MV-4-11 (cell line): ENCODE measurements at regions not wholly inside any gene's neighbourhood (a gene's known extent, or its start where the extent isn't known, plus 50 kb on each side); places are given as distances from the start of the nearest gene placed in this dataset.
"Not testable (repeated sequence)": the region's sequence is repeated elsewhere in the genome, so short reads cannot be mapped to it uniquely, and the experiment has no call there.

Experiments
- DNase-seq: peaks from one replicate; lab custom pipeline; 2025; lab: John Stamatoyannopoulos, UW

DNA sequence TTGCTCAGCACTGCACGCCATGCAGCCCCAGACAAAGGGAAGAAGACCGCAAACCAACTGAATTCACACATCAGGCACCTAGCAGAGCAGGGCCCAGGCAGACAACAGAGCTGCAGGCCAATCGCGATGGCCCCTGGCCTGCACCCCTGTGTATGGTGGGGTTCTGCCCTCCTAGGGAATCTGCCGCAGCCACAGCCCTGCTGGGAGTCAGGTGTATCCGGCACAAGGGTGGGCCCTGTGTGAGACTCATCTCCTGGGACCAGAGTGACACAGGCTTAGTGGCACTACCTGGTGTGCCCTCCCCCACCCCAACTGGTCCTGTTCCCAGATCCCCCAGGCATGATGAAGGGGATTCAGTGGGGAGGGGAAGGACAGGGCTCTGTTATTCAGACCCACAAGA, 122.8 kb downstream of the ATPSCKMT start:
- no peak for DNase-seq

DNA sequence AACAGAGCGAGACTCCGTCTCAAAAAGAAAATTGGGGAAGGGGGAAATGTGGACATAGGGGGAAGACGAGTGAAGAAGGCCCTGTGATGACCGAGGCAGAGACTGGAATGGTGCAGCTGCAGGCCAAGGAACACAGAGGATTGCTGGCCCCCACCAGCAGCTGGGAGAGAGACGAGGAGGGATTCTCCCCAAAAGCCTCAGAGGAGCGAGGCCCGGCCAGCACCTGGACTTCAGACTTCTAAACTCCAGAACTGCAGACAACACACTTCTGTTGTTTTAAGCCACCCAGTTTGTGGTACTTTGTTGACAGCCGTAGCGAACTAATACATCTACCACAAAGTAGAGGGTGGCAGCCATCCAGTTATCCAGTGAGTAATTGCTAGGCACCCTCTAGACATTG, 124.6 kb downstream of the ATPSCKMT start:
- DNase-seq, result no peak

DNA sequence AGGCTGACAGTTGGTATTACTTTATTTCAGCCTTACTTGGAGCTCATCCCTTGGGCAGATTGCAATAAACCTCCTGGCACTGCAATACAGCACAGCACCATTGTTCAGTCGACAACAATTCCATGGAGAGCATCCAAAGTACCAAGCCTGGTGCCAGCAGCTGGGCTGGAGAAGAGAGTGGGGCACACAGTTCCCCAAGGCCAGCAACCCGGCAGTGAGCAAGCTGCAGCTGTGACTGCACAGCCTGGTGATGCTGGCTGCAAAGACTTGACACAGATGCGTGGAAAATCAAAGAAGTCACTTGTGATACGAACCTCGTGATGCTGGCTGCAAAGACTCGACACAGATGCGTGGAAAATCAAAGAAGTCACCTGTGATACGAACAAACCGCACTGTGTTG, 125.4 kb downstream of the ATPSCKMT start:
- no peak for DNase-seq

DNA sequence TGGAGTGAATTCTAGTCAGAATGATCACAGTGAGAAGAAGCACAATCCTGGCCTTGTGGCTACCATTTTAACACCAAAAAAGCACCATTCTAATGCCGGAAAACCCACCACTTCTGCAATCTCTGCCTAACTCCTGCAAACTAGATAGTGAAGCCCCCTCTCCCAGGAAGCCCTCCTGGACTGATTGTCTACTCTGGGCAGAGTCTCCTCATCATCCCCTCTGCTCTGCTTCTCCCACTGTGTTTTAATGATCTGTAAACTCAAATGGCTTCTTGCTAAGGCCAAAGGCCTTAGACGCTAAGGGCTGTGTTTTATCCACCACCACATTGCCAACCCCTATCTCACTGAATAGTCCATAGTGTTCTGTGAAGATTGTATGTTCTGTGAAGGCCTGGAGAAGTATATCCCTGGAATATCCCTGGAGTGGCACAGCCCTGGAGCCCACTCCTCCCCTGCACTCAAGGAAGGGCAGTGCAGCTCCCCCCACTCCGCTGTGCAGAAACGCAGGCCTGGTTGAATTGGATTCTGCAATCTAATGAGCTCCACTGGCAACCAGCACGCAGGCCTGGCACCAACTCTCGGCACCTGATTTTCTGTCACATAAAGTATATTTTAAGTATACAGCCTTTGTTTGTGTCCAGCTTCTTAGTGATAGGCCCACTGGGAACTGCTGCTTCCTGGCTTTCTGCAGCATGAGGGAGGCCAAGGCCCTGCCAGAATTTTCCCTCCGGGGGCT, 126.3 kb downstream of the ATPSCKMT start:
- no peak for DNase-seq

DNA sequence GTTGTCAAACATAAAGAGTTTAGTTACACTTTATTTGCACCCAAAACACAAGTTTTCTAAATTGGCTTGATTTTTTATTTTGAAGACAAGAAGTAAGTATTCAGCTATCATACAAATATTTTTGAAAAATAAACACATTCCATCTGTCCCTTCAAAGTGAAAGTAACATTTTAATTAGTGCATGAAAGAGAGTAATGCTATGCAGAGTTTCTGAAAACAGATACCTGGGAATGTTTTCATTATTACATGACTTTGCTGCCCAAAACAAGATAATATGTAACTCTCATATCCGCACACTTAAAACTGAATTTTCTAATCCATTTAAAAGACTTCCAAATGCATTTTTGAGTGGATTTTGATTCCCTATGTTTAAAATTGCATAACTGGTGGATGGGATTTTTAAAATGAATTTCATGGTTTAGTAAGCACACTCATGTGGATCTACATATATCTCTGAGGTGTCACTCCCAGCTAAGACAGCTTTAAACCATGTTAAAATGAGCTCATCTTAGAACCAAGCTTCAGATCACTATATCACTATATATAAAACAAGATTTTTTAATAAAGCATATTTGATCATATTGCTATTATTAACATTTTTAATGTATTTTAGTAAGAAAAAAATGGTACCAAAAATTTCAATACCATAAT, 127.5 kb downstream of the ATPSCKMT start:
- DNase-seq, result no peak

DNA sequence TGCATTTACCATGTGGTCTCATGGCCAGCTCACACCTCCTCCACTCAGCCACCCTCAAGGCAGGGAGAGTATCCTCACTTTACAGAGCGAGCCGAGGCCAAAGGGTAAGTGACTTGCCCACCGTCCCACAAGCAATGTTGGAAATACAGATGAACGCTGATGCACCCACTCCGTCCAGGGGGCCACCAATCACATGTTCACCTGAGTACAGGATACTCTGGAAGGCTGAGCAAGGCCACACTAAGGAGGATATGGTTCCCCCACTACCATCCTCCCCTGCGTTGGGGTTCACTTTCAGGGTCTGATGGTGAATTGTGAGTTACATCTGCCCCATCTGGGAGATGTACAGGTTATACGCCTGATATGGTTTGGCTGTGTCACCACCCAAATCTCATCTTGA, 128.8 kb downstream of the ATPSCKMT start:
- no peak for DNase-seq

DNA sequence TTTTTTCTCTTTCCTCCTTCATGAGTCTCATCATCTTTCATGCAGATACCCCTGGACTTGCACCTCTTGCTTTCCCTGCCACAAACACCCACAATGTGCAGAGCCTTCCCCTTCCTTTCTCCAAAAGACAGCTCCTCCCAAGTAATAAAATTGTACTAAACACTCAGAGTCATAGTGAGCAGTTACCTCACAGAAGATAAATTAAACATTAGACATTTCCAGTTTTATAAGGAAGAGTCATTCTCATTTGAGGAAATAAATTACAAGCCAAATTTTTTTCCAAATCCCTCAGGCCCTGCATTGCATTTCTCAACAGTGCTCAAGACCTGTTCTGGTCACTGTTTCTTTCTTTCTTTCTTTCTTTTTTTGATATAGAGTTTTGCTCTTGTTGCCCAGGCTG, 131.5 kb downstream of the ATPSCKMT start:
- no peak for DNase-seq

DNA sequence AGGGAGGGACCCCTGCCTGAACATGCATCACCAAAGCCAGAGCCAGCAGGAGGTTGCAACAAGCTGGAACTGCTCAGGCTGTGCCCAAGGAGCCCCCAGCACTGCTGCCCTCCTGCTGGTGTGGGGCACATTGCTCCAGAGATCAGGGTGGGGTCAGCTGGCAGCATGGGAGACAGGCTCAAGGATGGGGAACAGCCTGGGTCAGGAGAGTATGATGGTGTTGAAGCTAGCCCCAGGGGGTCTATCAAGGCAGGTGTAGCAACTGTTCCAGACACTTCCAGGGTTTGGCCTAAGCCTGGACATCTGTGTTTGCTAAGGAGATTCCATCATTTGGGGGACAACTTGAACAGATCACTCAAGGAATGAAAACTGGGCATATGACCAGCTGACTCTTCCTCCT, 133.1 kb downstream of the ATPSCKMT start:
- no peak for DNase-seq

DNA sequence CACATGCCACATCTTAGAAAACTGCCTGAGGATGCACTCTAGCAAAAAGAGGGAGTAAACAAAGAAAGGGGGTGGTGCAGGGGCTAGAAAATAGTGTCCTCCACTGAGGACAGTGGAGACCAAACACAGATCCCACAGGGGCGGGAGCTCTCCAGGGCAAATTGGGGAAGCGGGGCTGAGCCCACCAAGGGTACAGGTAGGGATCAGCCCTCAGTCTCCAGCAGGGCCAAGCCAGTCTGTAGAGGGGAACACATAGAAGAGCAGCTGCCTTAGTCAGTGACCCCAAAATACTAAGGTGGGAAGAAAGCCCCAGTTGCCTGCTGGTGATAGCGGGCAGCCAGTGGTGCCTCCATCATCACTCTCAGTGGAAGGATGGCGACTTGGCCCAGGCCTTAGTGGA, 134.0 kb downstream of the ATPSCKMT start:
- no peak for DNase-seq

DNA sequence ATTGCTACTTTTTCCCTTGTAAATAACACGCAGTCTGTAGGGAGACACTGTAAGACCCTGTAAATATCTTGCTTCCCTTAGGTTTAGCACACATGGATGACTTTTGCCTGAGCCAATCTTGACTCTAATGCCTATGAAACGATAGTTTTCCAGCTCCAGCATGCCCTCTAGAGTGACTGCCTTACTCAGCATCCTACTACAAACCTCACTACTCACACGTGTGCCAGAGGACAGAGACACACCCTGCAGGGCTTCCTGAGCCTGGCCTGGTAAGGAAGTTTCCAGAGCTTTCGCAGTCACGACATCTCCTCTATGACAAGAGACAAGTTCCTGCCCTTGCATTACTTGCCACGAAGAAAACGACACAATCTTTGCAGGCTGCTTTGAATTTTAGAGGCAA, 138.1 kb downstream of the ATPSCKMT start:
- DNase-seq, result peak; percentile 42

DNA sequence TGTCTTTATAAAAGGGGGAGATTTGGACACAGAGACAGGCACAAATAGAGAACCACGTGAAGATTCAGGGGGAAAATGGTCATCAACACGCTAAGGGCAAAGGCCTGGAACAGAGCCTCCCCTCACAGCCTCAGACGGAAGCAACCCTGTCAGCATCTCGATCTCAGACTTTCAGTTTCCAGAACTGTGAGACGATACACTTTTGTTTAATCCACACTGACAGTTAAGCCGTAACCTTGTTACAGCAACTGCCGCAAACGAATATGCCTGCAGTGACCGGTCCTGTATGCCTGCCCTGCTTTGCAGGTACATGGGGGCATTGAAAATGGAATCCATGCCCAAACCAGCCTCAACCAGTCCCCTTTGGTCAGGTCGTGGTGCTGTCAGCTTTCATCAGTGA, 139.5 kb downstream of the ATPSCKMT start:
- no peak for DNase-seq

DNA sequence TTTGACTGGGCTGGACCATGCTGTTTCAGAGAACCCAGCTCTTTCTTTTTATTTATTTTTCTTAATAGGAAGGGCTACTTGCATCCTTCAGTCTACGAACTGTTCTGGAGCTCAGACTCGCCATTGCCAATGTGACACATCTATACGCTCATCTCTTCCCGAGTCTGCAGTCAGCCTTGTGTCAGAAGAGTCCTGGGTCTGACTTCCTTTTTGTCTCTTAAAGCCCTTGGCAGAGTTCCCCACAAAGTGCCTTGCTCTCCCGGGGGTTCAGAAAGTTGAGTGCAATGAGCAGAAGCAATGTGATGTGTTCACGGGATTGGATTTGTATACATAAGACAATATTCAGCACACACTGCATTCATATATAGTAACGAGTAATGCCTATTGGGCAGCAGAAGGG, 140.4 kb downstream of the ATPSCKMT start:
- peak; percentile 49 for DNase-seq

DNA sequence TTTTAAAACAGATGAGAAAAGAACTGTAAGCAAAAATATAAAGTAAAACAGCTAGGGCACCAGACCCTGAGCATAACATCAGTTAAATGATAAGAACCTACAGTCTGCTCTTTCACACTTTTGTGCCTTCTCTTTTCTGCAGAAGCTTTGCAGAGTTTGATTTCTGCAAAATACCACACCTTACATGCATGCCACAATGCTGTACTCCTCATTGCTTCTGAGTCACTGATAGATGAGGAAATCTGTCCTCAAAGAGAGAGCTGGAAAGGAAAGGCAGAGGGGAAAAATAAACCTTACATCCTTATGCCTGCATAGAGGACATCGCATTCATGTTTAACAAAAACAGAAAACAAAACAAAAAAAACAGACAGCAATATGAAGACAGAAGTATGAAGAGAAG, 142.9 kb downstream of the ATPSCKMT start:
- no peak for DNase-seq

DNA sequence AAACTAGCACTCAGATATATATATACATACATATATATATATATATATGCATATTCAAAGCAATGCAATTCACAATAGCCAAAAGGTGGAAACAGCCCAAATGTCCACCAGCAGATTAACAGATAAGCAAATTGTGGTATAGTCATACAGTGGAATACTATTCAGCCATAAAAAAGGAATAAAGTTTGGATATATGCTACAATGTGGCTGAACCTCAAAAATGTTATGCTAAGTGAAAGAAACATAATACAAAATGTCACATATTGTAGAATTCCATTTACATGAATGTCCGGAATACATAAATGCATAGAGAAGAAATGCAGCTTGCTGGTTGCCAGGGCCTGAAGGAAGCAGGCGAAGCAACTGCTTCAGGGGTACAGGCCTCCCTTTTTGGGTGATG, 143.4 kb downstream of the ATPSCKMT start:
- DNase-seq, result no peak

DNA sequence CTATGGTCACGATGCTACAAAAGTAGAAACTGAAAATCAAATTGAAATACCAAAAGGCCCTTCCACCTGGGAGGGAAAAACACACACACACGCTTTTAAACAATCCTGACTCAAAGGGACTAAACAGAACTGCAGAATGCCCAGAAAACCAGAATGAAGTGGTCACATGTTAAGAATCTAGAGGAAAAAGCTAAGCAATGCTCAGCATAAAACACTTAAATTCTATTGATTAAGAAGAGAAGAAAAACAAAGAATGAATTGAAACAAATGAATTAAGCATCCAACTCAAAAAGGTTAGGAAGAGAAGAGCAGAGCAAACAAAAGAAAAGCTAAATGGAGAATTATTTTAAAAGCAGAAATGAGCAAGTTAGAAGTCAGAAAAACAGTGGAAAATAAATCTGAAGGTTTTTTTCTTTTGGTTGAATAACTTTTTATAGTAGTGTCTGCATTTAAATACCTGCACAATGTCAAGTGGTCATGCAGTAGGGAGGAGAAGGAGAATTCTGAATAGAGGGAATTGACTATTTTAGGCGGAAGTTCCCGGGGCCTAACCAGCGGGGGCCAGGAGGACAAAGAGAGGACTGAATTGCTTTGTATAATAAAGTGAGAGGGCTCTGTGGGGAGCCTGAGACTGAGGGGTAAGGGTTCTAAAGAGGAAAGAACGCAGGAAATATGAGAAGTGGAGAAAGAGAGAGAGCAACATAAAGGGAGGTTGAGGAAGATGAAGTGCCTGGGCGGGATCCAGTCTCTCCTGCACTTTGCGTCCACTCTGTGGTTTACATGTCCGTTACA, 146.8 kb downstream of the ATPSCKMT start:
- DNase-seq, result no peak

DNA sequence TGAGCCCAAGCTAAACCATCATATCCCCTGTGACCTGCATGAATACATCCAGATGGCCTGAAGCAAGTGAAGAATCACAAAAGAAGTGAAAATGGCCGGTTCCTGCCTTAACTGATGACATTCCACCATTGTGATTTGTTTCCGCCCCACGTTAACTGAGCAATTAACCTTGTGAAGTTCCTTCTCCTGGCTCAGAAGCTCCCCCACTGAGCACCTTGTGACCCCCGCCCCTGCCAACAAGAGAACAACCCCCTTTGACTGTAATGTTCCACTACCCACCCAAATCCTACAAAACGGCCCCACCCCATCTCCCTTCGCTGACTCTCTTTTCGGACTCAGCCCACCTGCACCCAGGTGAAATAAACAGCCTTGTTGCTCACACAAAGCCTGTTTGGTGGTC, 147.5 kb downstream of the ATPSCKMT start:
- DNase-seq, result not testable (repeated sequence)

DNA sequence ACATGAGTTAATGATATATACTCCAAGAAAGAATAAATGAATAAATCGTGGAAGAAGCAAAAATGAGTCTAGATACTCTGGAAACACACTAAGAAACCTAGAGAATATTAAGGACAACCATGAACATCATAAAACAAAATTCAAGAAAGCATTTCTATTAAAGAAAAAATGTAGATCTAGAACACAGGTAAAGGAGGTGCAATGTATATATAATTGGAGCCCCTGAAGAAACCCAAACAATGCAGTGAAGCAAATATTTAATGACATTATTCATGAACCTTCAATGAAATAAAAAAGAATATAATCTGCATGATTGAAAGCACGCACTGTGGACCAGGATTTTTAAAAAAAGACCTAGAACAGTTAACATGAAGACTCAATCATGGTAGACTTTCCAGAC, 150.1 kb downstream of the ATPSCKMT start:
- no peak for DNase-seq

DNA sequence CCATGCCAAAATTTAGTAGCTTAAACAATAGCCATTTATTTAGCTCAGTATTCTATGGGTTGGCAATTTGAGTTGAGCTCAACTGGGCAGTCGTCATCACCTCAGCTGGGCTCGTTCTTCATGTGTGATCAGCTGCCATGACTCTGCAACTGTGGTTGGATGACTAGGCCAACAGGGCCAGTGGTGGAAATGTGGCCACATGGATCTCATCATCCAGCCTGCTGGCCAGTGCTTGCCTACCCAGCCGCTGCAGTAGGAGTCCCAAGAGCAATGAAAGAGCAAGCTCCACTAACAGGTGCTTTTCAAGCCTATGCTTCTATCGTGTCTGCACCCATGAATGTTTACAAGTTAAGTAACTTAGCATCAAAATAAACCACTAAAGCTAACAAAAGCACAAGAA, 158.0 kb downstream of the ATPSCKMT start:
- DNase-seq, result no peak

DNA sequence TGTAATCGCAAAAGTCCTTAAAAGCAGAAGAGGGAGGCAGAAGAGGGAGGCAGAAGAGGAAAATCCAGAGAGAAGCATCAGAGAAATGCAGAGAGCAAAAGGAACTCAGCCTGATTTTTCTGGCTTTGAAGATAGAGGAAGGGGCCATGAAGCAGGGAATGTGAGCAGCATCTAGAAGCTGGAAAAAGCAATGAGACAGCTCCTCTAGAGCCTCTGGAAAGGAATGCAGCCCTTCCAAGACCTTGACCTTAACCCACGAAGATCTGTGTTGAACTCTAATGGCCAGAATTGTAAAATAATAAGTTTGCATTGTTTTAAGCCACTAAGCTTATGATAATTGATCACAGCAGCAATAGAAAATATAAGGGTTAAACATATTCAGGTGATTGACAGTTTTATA, 159.6 kb downstream of the ATPSCKMT start:
- no peak for DNase-seq

DNA sequence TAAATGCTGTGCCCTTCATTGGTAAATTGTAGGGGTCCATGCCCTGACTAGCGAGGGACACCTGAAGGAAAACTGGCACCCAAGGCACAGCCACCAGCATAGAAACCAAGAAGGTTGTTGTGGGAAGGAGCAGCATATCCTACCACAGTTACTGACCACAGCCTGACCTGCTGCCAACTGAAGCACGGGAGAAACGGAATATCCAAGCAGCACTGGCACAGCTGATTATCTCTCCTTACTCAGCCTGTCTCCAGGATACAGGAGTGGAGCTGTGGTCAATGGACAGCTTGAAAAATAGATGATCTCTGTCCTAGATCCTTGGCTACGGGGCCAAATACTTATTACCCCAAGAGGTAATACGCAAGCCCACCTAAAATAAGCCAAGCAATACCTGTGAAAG, 164.5 kb downstream of the ATPSCKMT start:
- no peak for DNase-seq

DNA sequence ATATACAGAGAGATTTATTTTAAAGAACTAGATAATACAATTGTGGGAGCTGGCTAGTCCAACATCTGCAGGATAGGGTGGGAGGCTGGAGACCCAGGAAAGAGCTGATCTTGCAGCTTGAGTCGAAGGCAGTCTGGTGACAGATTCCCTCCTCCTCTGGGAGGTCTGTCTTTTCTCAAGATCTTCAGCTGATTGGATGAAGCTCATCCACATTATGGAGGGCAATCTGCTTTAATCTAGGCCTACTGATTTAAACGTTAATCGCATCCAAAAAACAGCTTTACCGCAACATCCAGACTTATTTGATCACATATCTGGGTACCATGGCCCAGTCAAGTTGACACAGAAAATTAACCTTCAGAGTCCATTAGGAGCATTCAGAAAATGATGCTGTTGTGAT, 168.1 kb downstream of the ATPSCKMT start:
- DNase-seq, result no peak

DNA sequence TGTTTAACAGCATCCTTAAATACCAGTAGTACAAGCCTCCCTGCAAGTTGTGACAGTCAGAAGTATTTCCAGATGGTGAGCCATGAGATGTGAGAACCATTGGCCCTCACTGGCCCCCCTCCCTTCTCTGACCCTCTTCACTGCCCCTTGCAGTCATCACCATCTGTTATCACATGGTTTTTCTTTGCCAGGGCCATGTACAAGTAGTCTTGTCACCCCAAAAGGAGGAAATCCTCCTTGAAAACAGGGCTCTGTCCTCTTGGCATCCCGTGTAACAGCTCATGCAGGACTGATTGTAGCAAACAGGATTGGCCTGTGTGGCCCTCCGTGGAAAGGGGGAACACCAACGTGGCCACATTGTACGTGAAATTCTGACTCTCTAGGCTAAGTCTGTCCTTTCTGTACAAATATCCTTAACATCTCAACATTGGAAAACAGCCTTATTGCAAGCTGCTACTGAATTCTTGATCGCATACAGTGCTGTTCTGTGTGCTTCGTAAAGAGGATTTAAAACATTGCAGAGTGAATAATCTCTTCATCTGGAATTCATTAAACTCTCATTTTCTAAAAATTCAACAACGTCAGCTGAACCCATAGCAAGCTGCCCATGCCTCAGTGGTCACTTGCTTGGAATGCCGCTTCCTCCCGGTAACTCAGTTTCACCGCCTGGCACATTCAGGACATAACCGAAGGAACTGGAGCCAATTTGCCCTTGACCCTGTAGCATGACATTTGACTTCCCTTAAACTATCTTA, 171.7 kb downstream of the ATPSCKMT start:
- no peak for DNase-seq
